Tibial artery (tissue), 4 donors: ENCODE measurements at regions not wholly inside any gene's neighbourhood (a gene's known extent, or its start where the extent isn't known, plus 50 kb on each side); places are given as distances from the start of the nearest gene placed in this dataset.

Experiments
- DNase-seq, 2 donors: peaks; one replicate each; pipeline ENCODE4 v3.0.0-alpha.2; 2019
- H3K27ac ChIP-seq, 2 donors: fragments of 200-600 bp; sonication (generic) in 1 of 2; 1 replicate in 1 of 2; 2 replicates in 1 of 2; pipeline ENCODE4 v1.5.1; 2018 to 2019; ENCODE audit warnings: mild to moderate bottlenecking in 1 of 2
- H3K27me3 ChIP-seq, 2 donors: fragments of 200-600 bp; sonication (generic) in 1 of 2; one replicate each; pipeline versions ENCODE4 v1.5.1 to v1.6.0; 2016 to 2019
- H3K36me3 ChIP-seq, 3 donors: fragments of 200-600 bp; sonication (generic) in 2 of 3; one replicate each; pipeline ENCODE4 v1.5.1; 2016 to 2019; ENCODE audit warnings: mild to moderate bottlenecking in 2 of 3
- H3K4me1 ChIP-seq, 4 donors: fragments of 200-600 bp; sonication (generic) in 2 of 4; 1 replicate in 3 of 4; 2 replicates in 1 of 4; pipeline ENCODE4 v1.5.1; 2016 to 2019
- H3K4me3 ChIP-seq, 2 donors: fragments of 200-600 bp; sonication (generic) in 1 of 2; 1 replicate in 1 of 2; 2 replicates in 1 of 2; pipeline ENCODE4 v1.5.1; 2018 to 2019; ENCODE audit warnings: mild to moderate bottlenecking in 2 of 2
- H3K9me3 ChIP-seq, 3 donors: fragments of 200-600 bp; sonication (generic) in 1 of 3; one replicate each; pipeline ENCODE4 v1.5.1; 2016 to 2019
- CTCF ChIP-seq, 2 experiments: fragments of 200-600 bp in 1 of 2; fragments of 450-650 bp in 1 of 2; IDR thresholded peaks; one replicate each; pipeline ENCODE4 v1.5.1; 2017 to 2019; ENCODE audit warnings: antibody characterized with exemption in 2 of 2, mild to moderate bottlenecking in 1 of 2, moderate library complexity in 1 of 2
- intact Hi-C: fragments of 100-400 bp; cut with DNase I; formaldehyde crosslinking; loops from one replicate; pipeline ENCODE4 v1.15.0; 2023; ENCODE audit warnings: low total_unique reads

GRCh38 chr9:81389569-81389993, 299.8 kb downstream of the TLE1 start:
- peak in 1 of 2 donors; percentile 58 for DNase-seq
- Histone ChIP-seq H3K27me3 (no peaks in the 10 kb centered on the region), H3K27ac (no peak overlapping the region), H3K4me3 (no peak overlapping the region), H3K36me3 (no peaks in the 10 kb centered on the region), H3K9me3 (no peaks in the 10 kb centered on the region), H3K4me1 (peaks cover 0 to 18% (median 8%) of the 10 kb centered on the region in 4 donors)
- TF ChIP-seq CTCF (IDR thresholded peaks at IDR 0.05) = no peak
- intact Hi-C loops = no loop called here

GRCh38 chr9:81388831-81389230, 300.5 kb downstream of the TLE1 start:
- Histone ChIP-seq H3K36me3 (no peaks in the 10 kb centered on the region), H3K4me3 (no peak overlapping the region), H3K27ac (no peak overlapping the region), H3K9me3 (no peaks in the 10 kb centered on the region), H3K27me3 (no peaks in the 10 kb centered on the region), H3K4me1 (peaks cover 0 to 11% (median 4%) of the 10 kb centered on the region in 4 donors)
- DNase-seq = no peak
- intact Hi-C loops = no loop called here
- TF ChIP-seq CTCF (IDR thresholded peaks at IDR 0.05) = no peak

- Histone ChIP-seq H3K36me3 (no peaks in the 10 kb centered on the region), H3K4me1 (peaks cover 0 to 5% (median 0%) of the 10 kb centered on the region in 4 donors), H3K27ac (no peak overlapping the region), H3K4me3 (no peak overlapping the region), H3K9me3 (no peaks in the 10 kb centered on the region), H3K27me3 (no peaks in the 10 kb centered on the region)
- TF ChIP-seq CTCF (IDR thresholded peaks at IDR 0.05) = no peak
- intact Hi-C loops = no loop called here
- no peak for DNase-seq
Measured at GRCh38 chr9:81387360-81388106, 301.8 kb downstream of the TLE1 start.

GRCh38 chr9:81384911-81385310, 304.4 kb downstream of the TLE1 start:
- DNase-seq = no peak
- H3K9me3 ChIP-seq = no peaks in the 10 kb centered on the region
- no peak overlapping the region for H3K27ac ChIP-seq
- intact Hi-C loops = no loop called here
- no peaks in the 10 kb centered on the region for H3K27me3 ChIP-seq
- no peaks in the 10 kb centered on the region for H3K36me3 ChIP-seq
- H3K4me3 ChIP-seq = no peak overlapping the region
- H3K4me1 ChIP-seq = peaks cover 0 to 5% (median under 1%) of the 10 kb centered on the region in 4 donors
- TF ChIP-seq CTCF (IDR thresholded peaks at IDR 0.05) = no peak

GRCh38 chr9:81382281-81382680, 307.1 kb downstream of the TLE1 start:
- H3K27me3 ChIP-seq = no peaks in the 10 kb centered on the region
- no peak for TF ChIP-seq CTCF (IDR thresholded peaks at IDR 0.05)
- H3K9me3 ChIP-seq = no peaks in the 10 kb centered on the region
- no peak for DNase-seq
- no peaks in the 10 kb centered on the region for H3K36me3 ChIP-seq
- no peak overlapping the region for H3K27ac ChIP-seq
- intact Hi-C loops = no loop called here
- H3K4me1 ChIP-seq = peaks cover 0 to 26% (median 3%) of the 10 kb centered on the region in 4 donors
- no peak overlapping the region for H3K4me3 ChIP-seq
